ENCODE measurements at regions not wholly inside any gene's neighbourhood (a gene's known extent, or its start where the extent isn't known, plus 50 kb on each side); places are given as distances from the start of the nearest gene placed in this dataset.

DNA sequence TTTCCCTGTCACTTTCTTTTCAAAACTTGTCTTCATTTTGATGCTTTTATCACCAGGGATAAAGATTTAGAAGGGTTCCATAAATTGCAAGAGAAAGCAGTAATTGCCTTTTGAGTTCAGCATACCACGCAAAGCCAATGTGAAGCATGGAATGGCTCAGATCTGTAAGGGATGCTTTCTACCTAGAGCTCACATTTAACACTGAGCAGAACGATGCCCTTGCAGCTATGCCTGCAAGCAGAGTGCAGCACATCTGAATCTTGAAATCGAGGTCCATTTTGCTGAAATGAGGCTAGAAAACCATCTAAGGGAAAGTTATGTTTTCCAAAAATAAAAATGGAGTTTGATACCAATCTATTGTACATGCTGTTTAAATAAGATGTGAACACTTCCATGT is 171.2 kb upstream of the CELF2 start:
- TF ChIP-seq, protein P1, sequence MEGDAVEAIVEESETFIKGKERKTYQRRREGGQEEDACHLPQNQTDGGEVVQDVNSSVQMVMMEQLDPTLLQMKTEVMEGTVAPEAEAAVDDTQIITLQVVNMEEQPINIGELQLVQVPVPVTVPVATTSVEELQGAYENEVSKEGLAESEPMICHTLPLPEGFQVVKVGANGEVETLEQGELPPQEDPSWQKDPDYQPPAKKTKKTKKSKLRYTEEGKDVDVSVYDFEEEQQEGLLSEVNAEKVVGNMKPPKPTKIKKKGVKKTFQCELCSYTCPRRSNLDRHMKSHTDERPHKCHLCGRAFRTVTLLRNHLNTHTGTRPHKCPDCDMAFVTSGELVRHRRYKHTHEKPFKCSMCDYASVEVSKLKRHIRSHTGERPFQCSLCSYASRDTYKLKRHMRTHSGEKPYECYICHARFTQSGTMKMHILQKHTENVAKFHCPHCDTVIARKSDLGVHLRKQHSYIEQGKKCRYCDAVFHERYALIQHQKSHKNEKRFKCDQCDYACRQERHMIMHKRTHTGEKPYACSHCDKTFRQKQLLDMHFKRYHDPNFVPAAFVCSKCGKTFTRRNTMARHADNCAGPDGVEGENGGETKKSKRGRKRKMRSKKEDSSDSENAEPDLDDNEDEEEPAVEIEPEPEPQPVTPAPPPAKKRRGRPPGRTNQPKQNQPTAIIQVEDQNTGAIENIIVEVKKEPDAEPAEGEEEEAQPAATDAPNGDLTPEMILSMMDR (optimal IDR thresholded peaks at IDR 0.05 in 1 of 3, IDR thresholded peaks at IDR 0.05 in 1 of 3, conservative IDR thresholded peaks at IDR 0.05 in 1 of 3; ENCODE audit: extremely low read depth in 1 of 3, insufficient read depth in 2 of 3, low read length in 3 of 3) = no peak
- TF ChIP-seq EZH2 (IDR thresholded peaks at IDR 0.05; ENCODE audit: low read length) = no peak
